ENCODE measurements at regions not wholly inside any gene's neighbourhood (a gene's known extent, or its start where the extent isn't known, plus 50 kb on each side); places are given as distances from the start of the nearest gene placed in this dataset.

DNA sequence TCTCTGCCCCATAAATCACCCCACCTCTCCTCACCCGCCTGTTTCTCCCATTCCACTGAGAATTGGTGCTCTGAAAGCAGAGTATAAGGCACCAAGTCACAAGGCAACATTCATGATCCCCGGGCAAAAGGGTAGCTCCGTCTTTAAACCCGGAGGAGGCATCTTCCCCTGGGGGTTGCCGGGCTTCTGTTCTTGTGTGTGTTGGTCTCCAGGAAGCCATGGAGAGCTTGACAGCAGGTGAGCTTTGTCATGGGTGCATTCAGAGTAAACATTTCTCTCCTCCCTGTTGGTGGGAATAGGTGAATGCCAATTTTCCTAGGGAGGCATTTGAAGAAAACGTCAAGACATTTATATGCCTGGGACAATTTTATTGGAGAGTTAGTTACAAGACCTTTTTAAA, 275.5 kb upstream of the USP9Y start:
- TF ChIP-seq CTCF (IDR thresholded peaks at IDR 0.05): no peak
- TF ChIP-seq POLR2A (IDR thresholded peaks at IDR 0.05): no peak
